ENCODE measurements at regions not wholly inside any gene's neighbourhood (a gene's known extent, or its start where the extent isn't known, plus 50 kb on each side); places are given as distances from the start of the nearest gene placed in this dataset.
"Not testable (repeated sequence)": the region's sequence is repeated elsewhere in the genome, so short reads cannot be mapped to it uniquely, and the experiment has no call there.

GRCh38 chr7:119943942-119944600, 328.9 kb upstream of the KCND2 start:
- no peaks in the 10 kb centered on the region for H3K9me3 Mint-ChIP-seq (ENCODE audit: low read depth)
- TF ChIP-seq, protein P1, sequence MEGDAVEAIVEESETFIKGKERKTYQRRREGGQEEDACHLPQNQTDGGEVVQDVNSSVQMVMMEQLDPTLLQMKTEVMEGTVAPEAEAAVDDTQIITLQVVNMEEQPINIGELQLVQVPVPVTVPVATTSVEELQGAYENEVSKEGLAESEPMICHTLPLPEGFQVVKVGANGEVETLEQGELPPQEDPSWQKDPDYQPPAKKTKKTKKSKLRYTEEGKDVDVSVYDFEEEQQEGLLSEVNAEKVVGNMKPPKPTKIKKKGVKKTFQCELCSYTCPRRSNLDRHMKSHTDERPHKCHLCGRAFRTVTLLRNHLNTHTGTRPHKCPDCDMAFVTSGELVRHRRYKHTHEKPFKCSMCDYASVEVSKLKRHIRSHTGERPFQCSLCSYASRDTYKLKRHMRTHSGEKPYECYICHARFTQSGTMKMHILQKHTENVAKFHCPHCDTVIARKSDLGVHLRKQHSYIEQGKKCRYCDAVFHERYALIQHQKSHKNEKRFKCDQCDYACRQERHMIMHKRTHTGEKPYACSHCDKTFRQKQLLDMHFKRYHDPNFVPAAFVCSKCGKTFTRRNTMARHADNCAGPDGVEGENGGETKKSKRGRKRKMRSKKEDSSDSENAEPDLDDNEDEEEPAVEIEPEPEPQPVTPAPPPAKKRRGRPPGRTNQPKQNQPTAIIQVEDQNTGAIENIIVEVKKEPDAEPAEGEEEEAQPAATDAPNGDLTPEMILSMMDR (IDR thresholded peaks at IDR 0.05; ENCODE audit: unreplicated experiment) = no peak
- H3K4me3 Mint-ChIP-seq (ENCODE audit: low read depth) = no peak overlapping the region
- no peaks in the 10 kb centered on the region for H3K27me3 Mint-ChIP-seq
- H3K36me3 Mint-ChIP-seq (ENCODE audit: insufficient read depth) = no peaks in the 10 kb centered on the region
- no peaks in the 10 kb centered on the region for H3K4me1 Mint-ChIP-seq (ENCODE audit: low read depth)
- no peak for DNase-seq (ENCODE audit: low spot score, unreplicated experiment)
- no peak overlapping the region for H3K27ac Mint-ChIP-seq

- H3K4me1 Mint-ChIP-seq (ENCODE audit: low read depth) = no peaks in the 10 kb centered on the region
- DNase-seq (ENCODE audit: low spot score, unreplicated experiment) = no peak
- no peak overlapping the region for H3K27ac Mint-ChIP-seq
- no peaks in the 10 kb centered on the region for H3K9me3 Mint-ChIP-seq (ENCODE audit: low read depth)
- H3K36me3 Mint-ChIP-seq (ENCODE audit: insufficient read depth) = no peaks in the 10 kb centered on the region
- no peaks in the 10 kb centered on the region for H3K27me3 Mint-ChIP-seq
- TF ChIP-seq, protein P1 (IDR thresholded peaks at IDR 0.05; ENCODE audit: unreplicated experiment) = no peak
- no peak overlapping the region for H3K4me3 Mint-ChIP-seq (ENCODE audit: low read depth)
Measured at GRCh38 chr7:119944601-119944972, 328.4 kb upstream of the KCND2 start.

DNA sequence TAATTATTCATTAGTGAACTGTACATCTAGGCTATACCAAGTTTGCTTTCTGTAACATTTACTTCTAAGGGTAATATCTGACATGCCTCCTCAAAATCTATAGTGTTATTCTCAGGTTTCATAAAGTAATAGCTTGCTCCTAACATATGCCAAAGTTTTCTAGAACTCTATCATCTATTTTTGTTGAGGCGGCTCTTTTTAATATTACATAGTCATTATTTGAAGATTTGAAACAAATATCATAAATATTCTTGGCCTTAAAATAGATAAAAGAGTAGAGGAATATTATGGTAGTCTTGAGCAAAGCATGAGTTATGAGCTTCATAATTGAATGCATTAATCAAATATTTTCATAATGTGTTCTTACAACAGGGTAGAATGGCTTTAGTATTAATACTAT, 327.2 kb upstream of the KCND2 start:
- H3K36me3 Mint-ChIP-seq (ENCODE audit: insufficient read depth) = no peaks in the 10 kb centered on the region
- no peaks in the 10 kb centered on the region for H3K9me3 Mint-ChIP-seq (ENCODE audit: low read depth)
- TF ChIP-seq, protein P1 (IDR thresholded peaks at IDR 0.05; ENCODE audit: unreplicated experiment) = no peak

GRCh38 chr7:119949053-119949452, 323.9 kb upstream of the KCND2 start:
- Mint-ChIP-seq H3K4me1 (ENCODE audit: low read depth) (no peaks in the 10 kb centered on the region), H3K36me3 (ENCODE audit: insufficient read depth) (no peaks in the 10 kb centered on the region), H3K9me3 (ENCODE audit: low read depth) (no peaks in the 10 kb centered on the region), H3K4me3 (ENCODE audit: low read depth) (no peak overlapping the region), H3K27ac (no peak overlapping the region), H3K27me3 (no peaks in the 10 kb centered on the region)
- no peak for DNase-seq (ENCODE audit: low spot score, unreplicated experiment)
- TF ChIP-seq, protein P1 (IDR thresholded peaks at IDR 0.05; ENCODE audit: unreplicated experiment) = no peak

More for the DNA sequence above, 327.2 kb upstream of the KCND2 start:
- H3K27ac Mint-ChIP-seq = no peak overlapping the region
- H3K27me3 Mint-ChIP-seq = no peaks in the 10 kb centered on the region
- H3K4me3 Mint-ChIP-seq (ENCODE audit: low read depth) = no peak overlapping the region
- no peaks in the 10 kb centered on the region for H3K4me1 Mint-ChIP-seq (ENCODE audit: low read depth)
- no peak for DNase-seq (ENCODE audit: low spot score, unreplicated experiment)

GRCh38 chr7:119950390-119951041, 322.5 kb upstream of the KCND2 start:
- not testable (repeated sequence) for H3K27me3 Mint-ChIP-seq; H3K4me3 Mint-ChIP-seq (ENCODE audit: low read depth)

GRCh38 chr7:119951614-119952013, 321.4 kb upstream of the KCND2 start:
- H3K36me3 Mint-ChIP-seq (ENCODE audit: insufficient read depth); H3K9me3 Mint-ChIP-seq (ENCODE audit: low read depth); H3K27me3 Mint-ChIP-seq; H3K4me1 Mint-ChIP-seq (ENCODE audit: low read depth); DNase-seq (ENCODE audit: low spot score, unreplicated experiment); H3K4me3 Mint-ChIP-seq (ENCODE audit: low read depth); H3K27ac Mint-ChIP-seq: not testable (repeated sequence)

More at GRCh38 chr7:119950390-119951041, 322.5 kb upstream of the KCND2 start:
- H3K4me1 Mint-ChIP-seq (ENCODE audit: low read depth); H3K36me3 Mint-ChIP-seq (ENCODE audit: insufficient read depth); H3K9me3 Mint-ChIP-seq (ENCODE audit: low read depth); DNase-seq (ENCODE audit: low spot score, unreplicated experiment); H3K27ac Mint-ChIP-seq: not testable (repeated sequence)
